ENCODE measurements at regions not wholly inside any gene's neighbourhood (a gene's known extent, or its start where the extent isn't known, plus 50 kb on each side); places are given as distances from the start of the nearest gene placed in this dataset.

DNA sequence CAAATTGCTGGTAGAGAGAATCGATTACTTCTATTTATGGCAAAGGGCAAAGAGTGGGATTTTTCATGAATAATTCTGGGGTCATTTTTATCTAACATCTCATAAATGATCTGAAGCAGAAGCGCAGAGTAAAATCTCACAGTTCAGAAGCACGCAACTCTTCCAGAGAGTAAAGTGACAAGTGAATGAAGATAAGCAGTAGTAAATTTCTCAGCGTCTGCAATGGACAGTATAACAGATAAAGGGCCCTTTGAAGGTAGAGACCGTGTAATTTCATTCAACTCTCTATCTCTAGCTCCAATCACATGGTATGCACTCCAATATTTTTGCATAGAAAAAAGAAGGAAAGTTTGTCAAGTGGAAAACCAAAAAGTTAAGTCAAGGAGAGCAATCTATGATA lies 521.1 kb upstream of the NECTIN3 start:
- no TSS peak for BruUV-seq (replicated peaks)
- Histone ChIP-seq H3K36me3 (ENCODE audit: insufficient read depth, low read length, poor library complexity, severe bottlenecking) (no peaks in the 10 kb centered on the region), H3K27me3 (replicated peaks; ENCODE audit: insufficient read depth, low read depth, low read length, poor library complexity) (no peaks in the 10 kb centered on the region), H3K4me3 (ENCODE audit: low read depth, low read length, poor library complexity, severe bottlenecking) (no peak overlapping the region), H3K4me1 (ENCODE audit: insufficient read depth, low read length, poor library complexity, severe bottlenecking) (no peaks in the 10 kb centered on the region), H3K27ac (ENCODE audit: low read depth, low read length, poor library complexity, severe bottlenecking) (no peak overlapping the region), H3K9me3 (ENCODE audit: low read depth, low read length, poor library complexity, severe bottlenecking) (no peaks in the 10 kb centered on the region)
- intact Hi-C loops (cut with micrococcal nuclease; ENCODE audit: unreplicated experiment): no loop called here
- TF ChIP-seq, protein P1, sequence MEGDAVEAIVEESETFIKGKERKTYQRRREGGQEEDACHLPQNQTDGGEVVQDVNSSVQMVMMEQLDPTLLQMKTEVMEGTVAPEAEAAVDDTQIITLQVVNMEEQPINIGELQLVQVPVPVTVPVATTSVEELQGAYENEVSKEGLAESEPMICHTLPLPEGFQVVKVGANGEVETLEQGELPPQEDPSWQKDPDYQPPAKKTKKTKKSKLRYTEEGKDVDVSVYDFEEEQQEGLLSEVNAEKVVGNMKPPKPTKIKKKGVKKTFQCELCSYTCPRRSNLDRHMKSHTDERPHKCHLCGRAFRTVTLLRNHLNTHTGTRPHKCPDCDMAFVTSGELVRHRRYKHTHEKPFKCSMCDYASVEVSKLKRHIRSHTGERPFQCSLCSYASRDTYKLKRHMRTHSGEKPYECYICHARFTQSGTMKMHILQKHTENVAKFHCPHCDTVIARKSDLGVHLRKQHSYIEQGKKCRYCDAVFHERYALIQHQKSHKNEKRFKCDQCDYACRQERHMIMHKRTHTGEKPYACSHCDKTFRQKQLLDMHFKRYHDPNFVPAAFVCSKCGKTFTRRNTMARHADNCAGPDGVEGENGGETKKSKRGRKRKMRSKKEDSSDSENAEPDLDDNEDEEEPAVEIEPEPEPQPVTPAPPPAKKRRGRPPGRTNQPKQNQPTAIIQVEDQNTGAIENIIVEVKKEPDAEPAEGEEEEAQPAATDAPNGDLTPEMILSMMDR (conservative IDR thresholded peaks at IDR 0.05; ENCODE audit: low read depth, low read length): no peak
- no peak for TF ChIP-seq EZH2 (IDR thresholded peaks at IDR 0.05; ENCODE audit: borderline replicate concordance, low read depth, low read length, poor library complexity, severe bottlenecking)
- ChIA-PET POLR2A (ENCODE audit: low non-redundant PET) (no interaction called here), CTCF (no interaction called here)
- DNase-seq (ENCODE audit: low spot score): no peak

DNA sequence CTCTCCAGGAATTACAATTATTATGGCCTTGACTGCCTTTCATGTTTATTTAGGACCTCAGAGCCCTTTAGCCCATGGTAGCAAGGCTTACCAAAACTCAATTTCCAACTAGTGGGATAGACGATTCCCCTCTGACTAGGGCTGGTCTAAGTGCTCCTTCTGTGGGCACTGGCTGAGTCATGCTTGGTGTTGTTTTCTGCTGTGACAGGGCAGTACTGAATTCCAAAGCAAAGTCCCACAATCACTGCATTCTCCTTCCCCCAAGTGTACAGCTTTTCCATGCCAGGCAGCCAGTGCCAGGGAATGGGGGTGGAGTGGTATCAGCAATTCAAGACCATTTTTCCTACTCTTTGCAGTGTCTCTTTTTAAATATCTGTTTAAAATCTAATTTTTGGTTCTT lies 509.0 kb upstream of the NECTIN3 start:
- intact Hi-C loops (cut with micrococcal nuclease; ENCODE audit: unreplicated experiment): no loop called here
- H3K36me3 ChIP-seq (ENCODE audit: insufficient read depth, low read length, poor library complexity, severe bottlenecking): no peaks in the 10 kb centered on the region
- no TSS peak for BruUV-seq (replicated peaks)
- no peaks in the 10 kb centered on the region for H3K9me3 ChIP-seq (ENCODE audit: low read depth, low read length, poor library complexity, severe bottlenecking)
- H3K27me3 ChIP-seq (replicated peaks; ENCODE audit: insufficient read depth, low read depth, low read length, poor library complexity): no peaks in the 10 kb centered on the region
- no peak for DNase-seq (ENCODE audit: low spot score)
- ChIA-PET CTCF (no interaction called here), POLR2A (ENCODE audit: low non-redundant PET) (no interaction called here)
- no peak overlapping the region for H3K27ac ChIP-seq (ENCODE audit: low read depth, low read length, poor library complexity, severe bottlenecking)
- H3K4me1 ChIP-seq (ENCODE audit: insufficient read depth, low read length, poor library complexity, severe bottlenecking): no peaks in the 10 kb centered on the region
- no peak overlapping the region for H3K4me3 ChIP-seq (ENCODE audit: low read depth, low read length, poor library complexity, severe bottlenecking)
- TF ChIP-seq, protein P1 (conservative IDR thresholded peaks at IDR 0.05; ENCODE audit: low read depth, low read length): no peak
- no peak for TF ChIP-seq EZH2 (IDR thresholded peaks at IDR 0.05; ENCODE audit: borderline replicate concordance, low read depth, low read length, poor library complexity, severe bottlenecking)

DNA sequence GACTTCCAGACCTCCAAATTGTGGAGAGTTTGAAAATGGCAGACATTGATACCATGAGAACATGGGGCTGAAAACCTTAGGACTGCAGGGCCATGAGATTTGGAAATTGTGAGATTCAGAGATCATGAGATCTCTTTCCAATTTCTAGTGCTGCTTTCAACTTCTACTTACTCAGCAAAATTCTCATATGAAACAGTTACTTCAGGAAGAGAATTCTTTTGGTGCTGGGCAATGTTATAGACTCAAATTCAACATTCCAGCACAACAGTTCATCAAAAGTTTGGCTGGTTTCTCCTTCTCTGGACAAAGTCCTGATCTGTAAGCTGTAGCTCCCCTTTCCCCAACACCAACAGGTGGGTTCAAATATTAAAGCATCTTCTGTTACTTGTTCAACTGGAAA lies 506.9 kb upstream of the NECTIN3 start:
- Histone ChIP-seq H3K27me3 (replicated peaks; ENCODE audit: insufficient read depth, low read depth, low read length, poor library complexity) (no peaks in the 10 kb centered on the region), H3K27ac (ENCODE audit: low read depth, low read length, poor library complexity, severe bottlenecking) (no peak overlapping the region), H3K36me3 (ENCODE audit: insufficient read depth, low read length, poor library complexity, severe bottlenecking) (no peaks in the 10 kb centered on the region), H3K4me3 (ENCODE audit: low read depth, low read length, poor library complexity, severe bottlenecking) (no peak overlapping the region), H3K9me3 (ENCODE audit: low read depth, low read length, poor library complexity, severe bottlenecking) (no peaks in the 10 kb centered on the region), H3K4me1 (ENCODE audit: insufficient read depth, low read length, poor library complexity, severe bottlenecking) (no peaks in the 10 kb centered on the region)
- DNase-seq (ENCODE audit: low spot score): no peak
- POLR2A ChIA-PET (ENCODE audit: low non-redundant PET): no interaction called here
- BruUV-seq (replicated peaks): no TSS peak
- intact Hi-C loops (cut with micrococcal nuclease; ENCODE audit: unreplicated experiment): no loop called here
- CTCF ChIA-PET: no interaction called here
- TF ChIP-seq, protein P1 (conservative IDR thresholded peaks at IDR 0.05; ENCODE audit: low read depth, low read length): no peak
- TF ChIP-seq EZH2 (IDR thresholded peaks at IDR 0.05; ENCODE audit: borderline replicate concordance, low read depth, low read length, poor library complexity, severe bottlenecking): no peak

All from A673 (cell line).